Epithelial cell of esophagus (primary cell): ENCODE measurements at regions not wholly inside any gene's neighbourhood (a gene's known extent, or its start where the extent isn't known, plus 50 kb on each side); places are given as distances from the start of the nearest gene placed in this dataset.

ENCODE experiments used
- DNase-seq: peaks from one replicate; pipeline ENCODE4 v3.0.0; 2010; ENCODE audit warnings: low read depth
- H3K4me3 ChIP-seq: 2 replicates; pipeline ENCODE4 v1.5.1; 2011; ENCODE audit warnings: mild to moderate bottlenecking, low read length, control low read depth
- CTCF ChIP-seq: IDR thresholded peaks from 2 replicates; pipeline ENCODE4 v1.5.1; 2011; ENCODE audit warnings: low read depth, mild to moderate bottlenecking, low read length, control low read depth, inconsistent platforms; ENCODE audit not compliant: insufficient read depth; ENCODE audit errors: missing control alignments

- TF ChIP-seq CTCF = no peak
- DNase-seq = no peak
- H3K4me3 ChIP-seq = no peak overlapping the region
Measured at GRCh38 chr20:61157301-61157700, 94.8 kb upstream of the CDH4 start.

GRCh38 chr20:61159957-61160686 lies 91.9 kb upstream of the CDH4 start:
- no peak overlapping the region for H3K4me3 ChIP-seq
- TF ChIP-seq CTCF = no peak
- DNase-seq = no peak

- DNase-seq = no peak
Measured at GRCh38 chr20:61161726-61162390, 90.2 kb upstream of the CDH4 start.

GRCh38 chr20:61162451-61162850 lies 89.6 kb upstream of the CDH4 start:
- H3K4me3 ChIP-seq = no peak overlapping the region
- no peak for TF ChIP-seq CTCF
- DNase-seq = no peak

More at GRCh38 chr20:61161726-61162390, 90.2 kb upstream of the CDH4 start:
- H3K4me3 ChIP-seq = no peak overlapping the region
- TF ChIP-seq CTCF = no peak

GRCh38 chr20:61163031-61163430 lies 89.0 kb upstream of the CDH4 start:
- no peak for TF ChIP-seq CTCF

GRCh38 chr20:61166324-61166723 lies 85.7 kb upstream of the CDH4 start:
- H3K4me3 ChIP-seq = no peak overlapping the region
- no peak for TF ChIP-seq CTCF
- DNase-seq = no peak

More at GRCh38 chr20:61163031-61163430, 89.0 kb upstream of the CDH4 start:
- H3K4me3 ChIP-seq = no peak overlapping the region
- no peak for DNase-seq
